Activated CD4-positive, alpha-beta T cell treated with anti-CD3 and anti-CD28 coated beads, Interleukin-2, amount 50 U/mL, for 1 hour (primary cell): ENCODE measurements at regions not wholly inside any gene's neighbourhood (a gene's known extent, or its start where the extent isn't known, plus 50 kb on each side); places are given as distances from the start of the nearest gene placed in this dataset.
A peak's percentile ranks its signal among the peaks of the same experiment; 100 is the strongest.

ENCODE experiments used
- DNase-seq: peaks from one replicate; pipeline ENCODE4 v3.0.0-alpha.2; 2020

GRCh38 chr2:205902041-205902899 is 183.7 kb downstream of the INO80D start:
- DNase-seq = no peak

GRCh38 chr2:205901491-205901890 is 184.5 kb downstream of the INO80D start:
- no peak for DNase-seq

- no peak for DNase-seq
Observed at GRCh38 chr2:205898744-205899143, 187.2 kb downstream of the INO80D start.

- DNase-seq = no peak
Observed at GRCh38 chr2:205895981-205896655, 189.9 kb downstream of the INO80D start.

- DNase-seq = no peak
Observed at GRCh38 chr2:205892665-205893259, 193.2 kb downstream of the INO80D start.

- no peak for DNase-seq
Observed at GRCh38 chr2:205892251-205892655, 193.7 kb downstream of the INO80D start.

- no peak for DNase-seq
Observed at GRCh38 chr2:205889114-205889513, 196.9 kb downstream of the INO80D start.

- no peak for DNase-seq
Observed at GRCh38 chr2:205887637-205888036, 198.3 kb downstream of the INO80D start.

GRCh38 chr2:205885492-205886099 is 200.4 kb downstream of the INO80D start:
- DNase-seq = peak; percentile 52

- no peak for DNase-seq
Observed at GRCh38 chr2:205883965-205884364, 201.7 kb downstream of the NRP2 start.

- no peak for DNase-seq
Observed at GRCh38 chr2:205882806-205883425, 200.6 kb downstream of the NRP2 start.

- no peak for DNase-seq
Observed at GRCh38 chr2:205880048-205880447, 197.7 kb downstream of the NRP2 start.

- DNase-seq = no peak
Observed at GRCh38 chr2:205878999-205879762, 196.9 kb downstream of the NRP2 start.

- DNase-seq = no peak
Observed at GRCh38 chr2:205877496-205877895, 195.2 kb downstream of the NRP2 start.

- no peak for DNase-seq
Observed at GRCh38 chr2:205876127-205876526, 193.8 kb downstream of the NRP2 start.

- DNase-seq = no peak
Observed at GRCh38 chr2:205872716-205873115, 190.4 kb downstream of the NRP2 start.

- DNase-seq = no peak
Observed at GRCh38 chr2:205869439-205869838, 187.1 kb downstream of the NRP2 start.

GRCh38 chr2:205868773-205869333 is 186.6 kb downstream of the NRP2 start:
- DNase-seq = no peak

- DNase-seq = no peak
Observed at GRCh38 chr2:205868053-205868452, 185.8 kb downstream of the NRP2 start.

GRCh38 chr2:205867371-205867770 is 185.1 kb downstream of the NRP2 start:
- DNase-seq = no peak

GRCh38 chr2:205865905-205866441 is 183.7 kb downstream of the NRP2 start:
- DNase-seq = no peak

- DNase-seq = no peak
Observed at GRCh38 chr2:205865056-205865455, 182.8 kb downstream of the NRP2 start.
